GM18498 (cell line): ENCODE measurements at regions not wholly inside any gene's neighbourhood (a gene's known extent, or its start where the extent isn't known, plus 50 kb on each side); places are given as distances from the start of the nearest gene placed in this dataset.

Experiments
- ATAC-seq: cut with Tn5 transposase; IDR thresholded peaks from one replicate; pipeline ENCODE4 v1.9.1; 2021; ENCODE audit warnings: mild to moderate bottlenecking, moderate library complexity; ENCODE audit not compliant: unreplicated experiment

- ATAC-seq, result no peak
These were observed 351.1 kb downstream of the BUD13 start for GRCh38 chr11:116421529-116422185.

- ATAC-seq, result no peak
These were observed 351.8 kb downstream of the BUD13 start for GRCh38 chr11:116420770-116421528.

- no peak for ATAC-seq
These were observed 352.8 kb downstream of the BUD13 start for GRCh38 chr11:116420030-116420429.

- no peak for ATAC-seq
These were observed 354.3 kb downstream of the BUD13 start for GRCh38 chr11:116418388-116419041.

- ATAC-seq, result no peak
These were observed 355.9 kb downstream of the BUD13 start for GRCh38 chr11:116416852-116417251.

- no peak for ATAC-seq
These were observed 357.7 kb downstream of the BUD13 start for GRCh38 chr11:116415095-116415494.

- ATAC-seq, result no peak
These were observed 358.4 kb downstream of the BUD13 start for GRCh38 chr11:116414357-116414880.

- ATAC-seq, result no peak
These were observed 359.2 kb downstream of the BUD13 start for GRCh38 chr11:116413301-116414242.

- no peak for ATAC-seq
These were observed 360.5 kb downstream of the BUD13 start for GRCh38 chr11:116412118-116412889.

- no peak for ATAC-seq
These were observed 363.5 kb downstream of the BUD13 start for GRCh38 chr11:116409238-116409637.

GRCh38 chr11:116406042-116406441 lies 366.7 kb downstream of the BUD13 start:
- no peak for ATAC-seq

- no peak for ATAC-seq
These were observed 368.4 kb downstream of the BUD13 start for GRCh38 chr11:116404462-116404798.

GRCh38 chr11:116403794-116404461 lies 368.9 kb downstream of the BUD13 start:
- no peak for ATAC-seq

GRCh38 chr11:116400081-116400480 lies 372.7 kb downstream of the BUD13 start:
- ATAC-seq, result no peak

GRCh38 chr11:116397602-116398084 lies 375.1 kb downstream of the BUD13 start:
- no peak for ATAC-seq

- ATAC-seq, result no peak
These were observed 376.5 kb downstream of the BUD13 start for GRCh38 chr11:116396331-116396730.

GRCh38 chr11:116394022-116394421 lies 378.8 kb downstream of the BUD13 start:
- ATAC-seq, result no peak

- no peak for ATAC-seq
These were observed 381.8 kb downstream of the BUD13 start for GRCh38 chr11:116390963-116391362.

GRCh38 chr11:116388146-116388545 lies 384.6 kb downstream of the BUD13 start:
- no peak for ATAC-seq
